ENCODE measurements at regions not wholly inside any gene's neighbourhood (a gene's known extent, or its start where the extent isn't known, plus 50 kb on each side); places are given as distances from the start of the nearest gene placed in this dataset.

DNA sequence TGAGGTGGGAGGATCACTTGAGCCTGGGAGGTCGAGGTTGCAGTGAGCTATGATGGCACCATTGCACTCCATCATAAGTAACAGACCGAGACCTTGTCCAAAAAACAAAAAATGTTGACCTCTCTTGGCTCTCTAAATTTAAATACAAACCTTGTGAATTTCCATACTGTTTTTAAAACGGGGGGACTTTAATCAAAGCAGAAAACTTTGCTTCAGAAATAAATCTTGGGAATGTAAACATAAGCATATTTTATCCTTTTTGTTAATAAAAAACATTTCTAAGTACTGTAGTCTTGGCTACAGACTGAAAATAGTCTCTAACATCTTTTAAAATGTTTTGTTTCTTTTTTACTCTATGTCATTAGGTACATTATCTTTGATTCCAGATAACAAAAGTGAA, 130.7 kb upstream of the RASSF8 start:
- TF ChIP-seq, protein P1, sequence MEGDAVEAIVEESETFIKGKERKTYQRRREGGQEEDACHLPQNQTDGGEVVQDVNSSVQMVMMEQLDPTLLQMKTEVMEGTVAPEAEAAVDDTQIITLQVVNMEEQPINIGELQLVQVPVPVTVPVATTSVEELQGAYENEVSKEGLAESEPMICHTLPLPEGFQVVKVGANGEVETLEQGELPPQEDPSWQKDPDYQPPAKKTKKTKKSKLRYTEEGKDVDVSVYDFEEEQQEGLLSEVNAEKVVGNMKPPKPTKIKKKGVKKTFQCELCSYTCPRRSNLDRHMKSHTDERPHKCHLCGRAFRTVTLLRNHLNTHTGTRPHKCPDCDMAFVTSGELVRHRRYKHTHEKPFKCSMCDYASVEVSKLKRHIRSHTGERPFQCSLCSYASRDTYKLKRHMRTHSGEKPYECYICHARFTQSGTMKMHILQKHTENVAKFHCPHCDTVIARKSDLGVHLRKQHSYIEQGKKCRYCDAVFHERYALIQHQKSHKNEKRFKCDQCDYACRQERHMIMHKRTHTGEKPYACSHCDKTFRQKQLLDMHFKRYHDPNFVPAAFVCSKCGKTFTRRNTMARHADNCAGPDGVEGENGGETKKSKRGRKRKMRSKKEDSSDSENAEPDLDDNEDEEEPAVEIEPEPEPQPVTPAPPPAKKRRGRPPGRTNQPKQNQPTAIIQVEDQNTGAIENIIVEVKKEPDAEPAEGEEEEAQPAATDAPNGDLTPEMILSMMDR (IDR thresholded peaks at IDR 0.05) = no peak
- no peak for TF ChIP-seq ZFX (IDR thresholded peaks at IDR 0.05; ENCODE audit: borderline replicate concordance)
- no peak overlapping the region for H3K27ac ChIP-seq

DNA sequence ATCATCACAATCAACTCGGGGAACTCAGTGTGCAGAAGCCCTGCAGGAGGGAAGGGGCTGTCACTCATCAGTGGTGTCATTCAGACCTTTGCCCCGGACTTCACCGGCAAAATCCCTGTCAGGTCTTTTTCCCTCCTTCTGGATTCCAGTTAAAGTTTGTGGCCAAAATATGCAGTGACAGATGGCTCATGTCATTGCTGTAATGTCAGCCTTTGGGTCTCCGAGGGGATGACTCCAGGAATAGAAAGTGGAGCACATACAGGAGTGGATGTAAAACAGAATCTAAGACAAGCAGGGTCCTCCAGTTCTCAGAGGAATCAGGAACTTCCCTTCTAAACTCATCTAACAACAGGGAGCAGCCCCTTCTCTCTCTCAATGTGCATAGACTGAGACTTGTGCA, 130.3 kb upstream of the RASSF8 start:
- TF ChIP-seq ZFX (IDR thresholded peaks at IDR 0.05; ENCODE audit: borderline replicate concordance) = no peak
- TF ChIP-seq, protein P1 (IDR thresholded peaks at IDR 0.05) = no peak
- H3K27ac ChIP-seq = no peak overlapping the region

DNA sequence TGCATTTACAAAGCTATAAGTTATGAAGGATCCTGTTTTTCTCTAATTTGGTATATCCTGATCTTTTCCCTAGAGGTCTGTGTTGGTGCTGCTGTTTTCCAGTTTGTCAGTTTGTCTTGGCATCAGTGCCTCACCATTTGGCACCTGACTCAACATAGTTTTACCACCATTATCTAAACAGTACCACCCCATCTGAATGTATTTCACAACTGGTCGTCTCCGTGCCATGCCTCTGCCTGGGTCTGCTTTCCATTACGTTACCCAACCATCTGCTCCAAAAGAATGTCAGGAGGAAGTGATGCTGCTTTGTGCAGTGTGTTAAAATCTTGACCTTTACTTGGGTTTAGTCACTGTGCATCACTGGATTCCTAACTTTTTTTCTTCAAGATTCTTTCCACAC, 129.3 kb upstream of the RASSF8 start:
- no peak overlapping the region for H3K27ac ChIP-seq
- no peak for TF ChIP-seq ZFX (IDR thresholded peaks at IDR 0.05; ENCODE audit: borderline replicate concordance)
- TF ChIP-seq, protein P1 (IDR thresholded peaks at IDR 0.05) = no peak

DNA sequence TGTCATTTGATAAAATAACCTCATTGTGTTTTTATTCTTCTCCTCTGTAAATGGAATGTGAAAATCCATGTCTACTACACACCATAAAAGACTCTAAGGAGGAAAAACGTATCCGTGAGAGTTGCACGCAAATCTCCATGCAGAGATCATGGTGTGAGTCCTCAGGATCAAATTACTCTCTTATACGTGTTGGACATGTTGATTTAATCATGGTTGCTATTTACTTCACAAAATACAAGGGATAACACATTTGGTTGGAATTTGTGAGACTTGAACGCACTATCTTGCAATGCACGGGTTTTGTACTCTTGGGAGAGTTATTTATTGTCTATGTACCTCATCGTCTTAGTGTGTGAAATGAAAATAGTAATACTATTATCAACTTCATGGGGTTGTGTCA, 128.0 kb upstream of the RASSF8 start:
- no peak for TF ChIP-seq ZFX (IDR thresholded peaks at IDR 0.05; ENCODE audit: borderline replicate concordance)
- TF ChIP-seq, protein P1 (IDR thresholded peaks at IDR 0.05) = no peak
- no peak overlapping the region for H3K27ac ChIP-seq

DNA sequence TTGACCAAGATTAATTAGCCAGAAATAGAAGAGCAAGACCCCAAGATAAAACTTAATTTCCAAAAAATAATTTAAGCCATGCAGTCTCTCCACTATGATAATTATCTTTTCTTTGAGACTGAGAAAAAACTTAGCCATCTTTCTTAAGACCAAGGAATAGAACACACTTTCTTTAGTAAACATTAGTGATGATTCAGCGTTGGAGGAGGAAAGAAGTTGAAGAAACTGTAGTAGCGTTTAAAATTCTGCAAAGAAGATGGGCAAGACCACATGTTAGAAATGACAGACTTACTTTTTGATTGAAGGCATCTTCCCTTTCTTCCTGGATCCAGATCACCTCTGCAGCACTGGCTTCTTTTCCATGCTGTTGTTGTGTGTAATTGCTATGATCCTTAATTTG, 124.8 kb upstream of the RASSF8 start:
- H3K27ac ChIP-seq = no peak overlapping the region
- TF ChIP-seq ZFX (IDR thresholded peaks at IDR 0.05; ENCODE audit: borderline replicate concordance) = no peak
- TF ChIP-seq, protein P1 (IDR thresholded peaks at IDR 0.05) = no peak

DNA sequence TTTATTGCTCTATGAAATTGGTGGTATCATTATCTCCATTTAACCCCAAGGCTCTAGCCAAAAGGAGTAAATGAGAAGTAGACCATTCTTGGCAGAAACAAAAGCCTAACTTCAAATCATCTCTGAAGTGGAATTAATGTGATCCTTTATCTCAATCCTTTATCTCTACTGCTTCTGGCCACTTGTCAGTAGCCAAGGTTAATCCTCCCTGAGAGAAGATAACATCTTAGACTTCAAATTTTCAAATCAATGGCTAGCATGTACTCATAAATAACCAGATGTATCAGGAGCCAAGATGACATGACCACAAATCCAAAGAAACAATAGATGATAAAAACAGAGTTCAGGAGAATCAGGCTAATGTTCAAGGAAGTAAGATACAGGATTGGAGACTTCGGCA, 123.1 kb upstream of the RASSF8 start:
- H3K27ac ChIP-seq = peak overlapping the region; percentile 22
- no peak for TF ChIP-seq ZFX (IDR thresholded peaks at IDR 0.05; ENCODE audit: borderline replicate concordance)
- TF ChIP-seq, protein P1 (IDR thresholded peaks at IDR 0.05) = no peak

DNA sequence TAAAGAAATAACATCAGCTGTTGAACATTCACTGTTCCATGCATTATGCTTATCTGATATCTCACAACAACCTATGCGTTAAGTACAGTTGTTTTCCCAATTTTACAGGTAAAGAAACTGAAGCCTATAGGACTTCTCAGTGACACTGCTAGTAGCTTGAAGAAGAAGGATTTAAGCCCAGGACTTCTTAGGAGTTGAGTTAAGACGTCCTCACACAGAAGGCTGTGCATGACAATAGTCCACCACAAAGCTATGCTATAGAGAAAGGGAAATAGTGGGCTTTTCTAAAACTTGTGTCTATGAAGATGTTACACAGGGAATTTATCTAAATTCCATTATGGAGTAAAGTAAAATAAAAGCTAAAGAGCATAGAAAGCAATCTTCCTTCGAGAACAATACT, 120.5 kb upstream of the RASSF8 start:
- H3K27ac ChIP-seq = no peak overlapping the region
- TF ChIP-seq, protein P1 (IDR thresholded peaks at IDR 0.05) = no peak
- no peak for TF ChIP-seq ZFX (IDR thresholded peaks at IDR 0.05; ENCODE audit: borderline replicate concordance)
